ENCODE measurements at regions not wholly inside any gene's neighbourhood (a gene's known extent, or its start where the extent isn't known, plus 50 kb on each side); places are given as distances from the start of the nearest gene placed in this dataset.

DNA sequence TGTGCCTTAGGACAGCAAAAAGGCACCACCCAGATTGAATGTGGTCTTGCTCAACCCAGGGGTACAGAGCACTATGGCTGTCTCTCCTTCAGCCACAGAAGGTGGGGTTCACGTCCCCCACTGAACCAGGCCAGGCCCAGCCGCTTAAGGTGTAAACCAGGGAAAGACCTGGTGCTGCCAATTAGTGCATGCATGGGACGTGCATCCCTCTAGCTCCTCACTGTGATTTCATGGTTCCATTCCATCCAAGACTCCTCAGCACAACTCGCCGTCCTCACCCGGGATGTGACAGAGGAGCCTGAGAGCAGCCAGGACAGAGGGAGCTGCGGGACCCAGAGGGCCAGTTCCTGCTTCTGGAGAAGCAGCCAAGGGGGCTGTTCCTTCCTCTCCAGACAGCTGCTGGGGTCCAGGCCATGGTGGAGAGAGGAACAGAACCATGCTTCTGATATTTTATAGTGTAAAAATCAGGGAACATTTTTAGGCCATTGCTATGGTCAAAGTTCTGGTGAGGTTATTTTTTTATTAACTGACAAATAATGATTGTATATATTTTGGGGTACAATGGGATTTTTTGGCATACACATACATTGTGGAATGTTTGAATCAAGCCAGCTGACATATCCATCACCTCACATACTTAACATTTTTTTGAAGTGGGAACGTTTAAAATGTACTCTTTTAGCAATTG is 492.2 kb upstream of the B3GAT1 start:
- H3K36me3 Mint-ChIP-seq, result no peaks in the 10 kb centered on the region
- DNase-seq, result no peak
- H3K4me3 Mint-ChIP-seq, result no peak overlapping the region
- H3K4me1 Mint-ChIP-seq, result no peaks in the 10 kb centered on the region
- H3K27ac Mint-ChIP-seq, result no peak overlapping the region
- peaks cover 0 to 5% (median 0%) of the 10 kb centered on the region in 7 donors for H3K9me3 Mint-ChIP-seq
- no peak for ATAC-seq (ENCODE audit: low read depth in 2 of 2)
- peaks cover 13 to 45% (median 18%) of the 10 kb centered on the region in 3 donors for H3K27me3 Mint-ChIP-seq

- ATAC-seq (ENCODE audit: low read depth in 2 of 2), result no peak
- Mint-ChIP-seq H3K36me3 (no peaks in the 10 kb centered on the region), H3K4me1 (no peaks in the 10 kb centered on the region), H3K4me3 (no peak overlapping the region), H3K27me3 (peaks cover 13 to 52% (median 18%) of the 10 kb centered on the region in 3 donors), H3K27ac (no peak overlapping the region), H3K9me3 (peaks cover 0 to 9% (median 0%) of the 10 kb centered on the region in 7 donors)
- no peak for DNase-seq
These were observed 490.2 kb upstream of the B3GAT1 start for GRCh38 chr11:134901955-134902918.

GRCh38 chr11:134901542-134901941 is 489.5 kb upstream of the B3GAT1 start:
- Mint-ChIP-seq H3K4me1 (no peaks in the 10 kb centered on the region), H3K27me3 (peaks cover 12 to 50% (median 18%) of the 10 kb centered on the region in 3 donors), H3K4me3 (no peak overlapping the region), H3K9me3 (peaks cover 0 to 9% (median 0%) of the 10 kb centered on the region in 7 donors), H3K27ac (no peak overlapping the region), H3K36me3 (no peaks in the 10 kb centered on the region)
- DNase-seq (no peak), ATAC-seq (ENCODE audit: low read depth in 2 of 2) (no peak)

DNA sequence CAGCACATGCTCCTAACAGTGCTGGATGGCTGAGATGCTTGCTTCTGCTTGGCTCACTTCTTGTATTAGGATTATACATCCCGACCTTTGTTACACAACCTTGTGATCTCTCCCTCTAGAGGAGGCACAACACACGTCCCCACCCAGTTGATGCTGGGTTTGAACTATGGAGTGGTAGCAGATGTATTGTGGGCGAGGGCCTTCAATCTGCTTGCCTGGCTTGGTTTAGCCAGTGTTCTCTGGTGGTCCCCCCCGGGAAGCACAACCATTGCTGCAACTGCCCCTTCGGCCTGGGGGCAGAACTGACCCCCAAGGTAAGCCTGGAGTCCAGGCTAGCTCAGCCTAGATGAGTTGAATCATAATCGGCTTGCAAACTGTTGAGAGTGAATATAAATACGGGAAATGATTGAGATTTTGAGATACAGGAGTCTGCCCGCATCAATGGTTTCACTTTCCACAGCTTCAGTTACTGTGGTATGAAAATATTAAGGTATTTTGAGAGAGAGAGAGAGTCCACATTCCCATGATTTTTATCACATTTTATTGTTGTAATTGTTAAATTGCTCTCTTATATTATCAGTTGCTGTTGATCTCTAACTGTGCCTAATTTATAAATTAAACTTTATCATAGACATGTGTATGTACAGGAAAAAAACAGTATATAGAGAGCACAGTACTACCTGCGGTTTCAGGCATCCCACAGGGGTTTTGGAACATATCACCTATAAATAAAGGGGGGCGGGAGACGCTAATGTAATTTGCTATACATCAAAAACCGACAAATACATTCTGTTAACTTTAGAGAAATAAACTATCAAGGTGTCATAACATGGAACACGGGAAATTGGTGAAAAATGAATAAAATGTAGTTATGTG is 482.0 kb upstream of the B3GAT1 start:
- peaks cover 0 to 5% (median 5%) of the 10 kb centered on the region in 3 donors for H3K27me3 Mint-ChIP-seq
- no peak overlapping the region for H3K4me3 Mint-ChIP-seq
- peaks cover 4 to 27% (median 16%) of the 10 kb centered on the region in 7 donors for H3K9me3 Mint-ChIP-seq
- H3K36me3 Mint-ChIP-seq, result peaks cover 0 to 8% of the 10 kb centered on the region in 2 donors
- no peak overlapping the region for H3K27ac Mint-ChIP-seq
- no peak for DNase-seq
- H3K4me1 Mint-ChIP-seq, result no peaks in the 10 kb centered on the region
- ATAC-seq (ENCODE audit: low read depth in 2 of 2), result no peak

GRCh38 chr11:134890446-134890845 is 478.4 kb upstream of the B3GAT1 start:
- ATAC-seq (ENCODE audit: low read depth in 2 of 2) (no peak), DNase-seq (no peak)
- Mint-ChIP-seq H3K9me3 (peaks cover 4 to 27% (median 16%) of the 10 kb centered on the region in 7 donors), H3K4me3 (no peak overlapping the region), H3K27ac (no peak overlapping the region), H3K27me3 (peaks cover 0 to 7% (median 7%) of the 10 kb centered on the region in 3 donors), H3K4me1 (no peaks in the 10 kb centered on the region), H3K36me3 (peaks cover 0 to 8% of the 10 kb centered on the region in 2 donors)

- Mint-ChIP-seq H3K27me3 (peaks cover 0 to 9% (median 7%) of the 10 kb centered on the region in 3 donors), H3K36me3 (peaks cover 0 to 8% of the 10 kb centered on the region in 2 donors), H3K4me1 (no peaks in the 10 kb centered on the region), H3K9me3 (peaks cover 4 to 27% (median 16%) of the 10 kb centered on the region in 7 donors), H3K27ac (no peak overlapping the region), H3K4me3 (no peak overlapping the region)
- DNase-seq (no peak), ATAC-seq (ENCODE audit: low read depth in 2 of 2) (no peak)
These were observed 477.8 kb upstream of the B3GAT1 start for GRCh38 chr11:134889832-134890231.

DNA sequence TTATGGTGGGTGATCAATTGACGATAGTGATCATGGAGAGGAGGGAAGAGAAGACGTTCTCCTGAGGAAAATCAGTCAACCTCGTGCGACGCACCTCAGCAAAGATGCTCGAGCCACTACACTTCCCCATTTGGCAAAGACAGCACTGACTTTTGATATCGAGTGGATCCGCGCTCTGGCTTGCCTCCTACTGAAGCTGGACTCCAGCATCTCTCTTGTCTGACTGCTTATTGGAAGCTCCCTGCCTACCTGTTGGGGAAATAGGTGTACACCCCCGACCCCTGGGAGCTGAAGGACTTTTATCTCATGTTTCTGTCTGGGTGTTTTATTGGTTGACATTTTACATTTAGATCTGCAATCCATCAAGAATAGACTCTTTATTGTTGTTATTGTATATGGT is 476.8 kb upstream of the B3GAT1 start:
- Mint-ChIP-seq H3K9me3 (peaks cover 4 to 27% (median 16%) of the 10 kb centered on the region in 7 donors), H3K27me3 (peaks cover 0 to 12% (median 9%) of the 10 kb centered on the region in 3 donors), H3K27ac (no peak overlapping the region), H3K36me3 (peaks cover 0 to 8% of the 10 kb centered on the region in 2 donors), H3K4me3 (no peak overlapping the region), H3K4me1 (no peaks in the 10 kb centered on the region)
- no peak for DNase-seq
- no peak for ATAC-seq (ENCODE audit: low read depth in 2 of 2)

GRCh38 chr11:134887896-134888295 is 475.9 kb upstream of the B3GAT1 start:
- ATAC-seq (ENCODE audit: low read depth in 2 of 2) (no peak), DNase-seq (no peak)
- Mint-ChIP-seq H3K27me3 (peaks cover 0 to 12% (median 10%) of the 10 kb centered on the region in 3 donors), H3K4me1 (no peaks in the 10 kb centered on the region), H3K27ac (no peak overlapping the region), H3K4me3 (no peak overlapping the region), H3K36me3 (peaks cover 0 to 8% of the 10 kb centered on the region in 2 donors), H3K9me3 (peaks cover 4 to 23% (median 14%) of the 10 kb centered on the region in 7 donors)

- Mint-ChIP-seq H3K4me3 (no peak overlapping the region), H3K27me3 (peaks cover 9 to 32% (median 15%) of the 10 kb centered on the region in 3 donors), H3K9me3 (peaks cover 0 to 4% (median 0%) of the 10 kb centered on the region in 7 donors), H3K27ac (no peak overlapping the region), H3K36me3 (no peaks in the 10 kb centered on the region), H3K4me1 (no peaks in the 10 kb centered on the region)
- ATAC-seq (ENCODE audit: low read depth in 2 of 2), result no peak
- DNase-seq, result no peak
These were observed 471.4 kb upstream of the B3GAT1 start for GRCh38 chr11:134883484-134883883.

DNA sequence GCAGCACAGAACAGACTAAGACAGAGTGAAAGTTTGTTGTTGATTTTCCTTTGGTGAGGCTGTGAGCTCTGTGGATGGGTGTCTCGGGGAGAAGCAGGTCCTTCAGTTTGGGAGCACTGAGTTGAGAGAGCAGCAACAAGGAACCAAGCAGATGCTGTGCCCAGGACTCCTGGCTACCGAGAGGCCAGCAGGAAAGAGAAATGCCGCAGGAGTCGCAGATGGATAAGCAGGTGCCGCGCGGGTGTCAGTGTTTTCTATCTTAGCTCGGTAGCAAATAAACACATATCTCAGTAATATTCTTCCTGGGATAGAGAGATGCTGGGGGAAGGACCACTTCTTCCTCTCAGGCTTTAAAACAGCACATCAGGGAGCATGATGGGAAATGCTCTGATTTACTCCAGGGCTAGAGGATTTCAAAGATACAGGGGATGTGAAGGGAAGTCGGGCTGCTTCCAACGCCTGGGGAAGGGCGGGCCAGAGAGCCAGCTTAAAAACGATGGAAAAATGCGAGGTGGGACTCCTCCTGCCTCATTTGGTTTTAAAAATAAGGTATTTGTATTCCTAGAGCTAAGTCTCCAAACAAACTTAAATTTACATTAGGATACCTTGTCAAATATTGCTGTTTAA is 470.7 kb upstream of the B3GAT1 start:
- peaks cover 11 to 38% (median 15%) of the 10 kb centered on the region in 3 donors for H3K27me3 Mint-ChIP-seq

GRCh38 chr11:134882141-134882540 is 470.1 kb upstream of the B3GAT1 start:
- Mint-ChIP-seq H3K4me1 (no peaks in the 10 kb centered on the region), H3K4me3 (no peak overlapping the region), H3K27me3 (peaks cover 11 to 38% (median 22%) of the 10 kb centered on the region in 3 donors), H3K27ac (no peak overlapping the region), H3K36me3 (no peaks in the 10 kb centered on the region), H3K9me3 (peaks cover 0 to 4% (median 0%) of the 10 kb centered on the region in 7 donors)
- DNase-seq (no peak), ATAC-seq (ENCODE audit: low read depth in 2 of 2) (no peak)

More for the DNA sequence above, 470.7 kb upstream of the B3GAT1 start:
- H3K4me3 Mint-ChIP-seq, result no peak overlapping the region
- no peak for ATAC-seq (ENCODE audit: low read depth in 2 of 2)
- H3K36me3 Mint-ChIP-seq, result no peaks in the 10 kb centered on the region
- peaks cover 0 to 4% (median 0%) of the 10 kb centered on the region in 7 donors for H3K9me3 Mint-ChIP-seq
- DNase-seq, result no peak
- no peak overlapping the region for H3K27ac Mint-ChIP-seq
- H3K4me1 Mint-ChIP-seq, result no peaks in the 10 kb centered on the region

GRCh38 chr11:134880788-134881187 is 468.7 kb upstream of the B3GAT1 start:
- Mint-ChIP-seq H3K27ac (no peak overlapping the region), H3K9me3 (peaks cover 0 to 3% (median 0%) of the 10 kb centered on the region in 7 donors), H3K4me3 (no peak overlapping the region), H3K27me3 (peaks cover 11 to 35% (median 27%) of the 10 kb centered on the region in 3 donors), H3K4me1 (no peaks in the 10 kb centered on the region), H3K36me3 (no peaks in the 10 kb centered on the region)
- DNase-seq, result no peak
- no peak for ATAC-seq (ENCODE audit: low read depth in 2 of 2)
